ENCODE measurements at regions not wholly inside any gene's neighbourhood (a gene's known extent, or its start where the extent isn't known, plus 50 kb on each side); places are given as distances from the start of the nearest gene placed in this dataset.

- TF ChIP-seq CTCF (conservative IDR thresholded peaks at IDR 0.05) (no peak), ZFX (IDR thresholded peaks at IDR 0.05) (no peak)
Observed at GRCh38 chrX:85505801-85506200, 126.3 kb upstream of the POF1B start.

Data from C4-2B (cell line).